Astrocyte (in vitro differentiated cells and primary cell): ENCODE measurements at regions not wholly inside any gene's neighbourhood (a gene's known extent, or its start where the extent isn't known, plus 50 kb on each side); places are given as distances from the start of the nearest gene placed in this dataset.

Source experiments
- EZH2 ChIP-seq: IDR thresholded peaks from 2 replicates; pipeline ENCODE4 v1.6.1; 2012; ENCODE audit warnings: mild to moderate bottlenecking, low read length, inconsistent platforms; ENCODE audit not compliant: insufficient read depth
- TF ChIP-seq, protein P1 (sequence below): IDR thresholded peaks from 2 replicates; pipeline ENCODE4 v1.5.1; 2011; ENCODE audit warnings: low read depth, mild to moderate bottlenecking, inconsistent platforms, low read length, moderate library complexity; ENCODE audit not compliant: insufficient read depth

DNA sequence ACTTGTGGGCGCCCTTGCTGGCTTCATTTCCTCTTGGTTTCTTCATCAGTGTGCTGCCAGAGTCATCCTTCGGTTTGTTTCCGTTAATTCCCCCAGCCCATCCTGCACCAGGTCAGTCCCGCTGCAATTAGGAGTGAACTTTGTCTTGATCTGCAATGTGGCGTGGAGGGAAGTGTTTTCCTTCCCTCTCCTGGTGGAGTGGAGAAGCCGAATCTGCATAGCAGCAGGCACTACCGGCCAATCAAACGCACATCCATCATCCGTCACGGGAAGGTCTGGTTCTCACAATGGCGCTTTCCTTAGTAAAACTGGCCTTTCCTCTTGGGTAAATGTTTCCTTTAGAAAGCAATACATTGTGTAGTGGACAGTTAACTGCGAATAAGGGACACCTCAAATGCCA is 337.5 kb downstream of the CXCL12 start:
- TF ChIP-seq, protein P1, sequence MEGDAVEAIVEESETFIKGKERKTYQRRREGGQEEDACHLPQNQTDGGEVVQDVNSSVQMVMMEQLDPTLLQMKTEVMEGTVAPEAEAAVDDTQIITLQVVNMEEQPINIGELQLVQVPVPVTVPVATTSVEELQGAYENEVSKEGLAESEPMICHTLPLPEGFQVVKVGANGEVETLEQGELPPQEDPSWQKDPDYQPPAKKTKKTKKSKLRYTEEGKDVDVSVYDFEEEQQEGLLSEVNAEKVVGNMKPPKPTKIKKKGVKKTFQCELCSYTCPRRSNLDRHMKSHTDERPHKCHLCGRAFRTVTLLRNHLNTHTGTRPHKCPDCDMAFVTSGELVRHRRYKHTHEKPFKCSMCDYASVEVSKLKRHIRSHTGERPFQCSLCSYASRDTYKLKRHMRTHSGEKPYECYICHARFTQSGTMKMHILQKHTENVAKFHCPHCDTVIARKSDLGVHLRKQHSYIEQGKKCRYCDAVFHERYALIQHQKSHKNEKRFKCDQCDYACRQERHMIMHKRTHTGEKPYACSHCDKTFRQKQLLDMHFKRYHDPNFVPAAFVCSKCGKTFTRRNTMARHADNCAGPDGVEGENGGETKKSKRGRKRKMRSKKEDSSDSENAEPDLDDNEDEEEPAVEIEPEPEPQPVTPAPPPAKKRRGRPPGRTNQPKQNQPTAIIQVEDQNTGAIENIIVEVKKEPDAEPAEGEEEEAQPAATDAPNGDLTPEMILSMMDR = no peak
- no peak for TF ChIP-seq EZH2
